WTC11 (cell line): ENCODE measurements at regions not wholly inside any gene's neighbourhood (a gene's known extent, or its start where the extent isn't known, plus 50 kb on each side); places are given as distances from the start of the nearest gene placed in this dataset.

Experiments
- NR2C2 ChIP-seq: sonication (generic); formaldehyde crosslinking; IDR thresholded peaks from 2 replicates; pipeline ENCODE4 v1.8.0; 2022; ENCODE audit warnings: mild to moderate bottlenecking, missing genetic modification reagents
- TEAD4 ChIP-seq: sonication (generic); formaldehyde crosslinking; IDR thresholded peaks from 2 replicates; pipeline ENCODE4 v1.8.0; 2022; ENCODE audit warnings: mild to moderate bottlenecking, missing genetic modification reagents
- ZNF232 ChIP-seq: sonication (generic); formaldehyde crosslinking; IDR thresholded peaks from 2 replicates; pipeline ENCODE4 v1.8.0; 2022; ENCODE audit warnings: mild to moderate bottlenecking, missing genetic modification reagents
- ZNF317 ChIP-seq: sonication (generic); formaldehyde crosslinking; IDR thresholded peaks from 2 replicates; pipeline ENCODE4 v1.8.1; 2023; ENCODE audit warnings: low read depth, mild to moderate bottlenecking, moderate library complexity, missing genetic modification reagents, borderline replicate concordance
- ZNF423 ChIP-seq: fragments of 250-450 bp; sonication (Bioruptor Pico); IDR thresholded peaks from 2 replicates; pipeline ENCODE4 v2.1.2; 2022; ENCODE audit warnings: mild to moderate bottlenecking, moderate library complexity
- TF ChIP-seq, protein P1 (sequence below): fragments of 200-600 bp; IDR thresholded peaks from 2 replicates; pipeline ENCODE4 v1.8.0; 2022; ENCODE audit warnings: antibody characterized with exemption
- TF ChIP-seq, protein P2 (sequence below): sonication (generic); formaldehyde crosslinking; IDR thresholded peaks from 2 replicates; pipeline ENCODE4 v1.8.0; 2022; ENCODE audit warnings: mild to moderate bottlenecking, missing genetic modification reagents
- TF ChIP-seq, protein P3 (sequence below): sonication (generic); formaldehyde crosslinking; IDR thresholded peaks from 2 replicates; pipeline ENCODE4 v1.8.1; 2023; ENCODE audit warnings: mild to moderate bottlenecking, missing genetic modification reagents, borderline replicate concordance
- TF ChIP-seq, protein P4 (sequence below): sonication (generic); formaldehyde crosslinking; IDR thresholded peaks from 2 replicates; pipeline ENCODE4 v1.8.1; 2023; ENCODE audit warnings: mild to moderate bottlenecking, missing genetic modification reagents, moderate library complexity

DNA sequence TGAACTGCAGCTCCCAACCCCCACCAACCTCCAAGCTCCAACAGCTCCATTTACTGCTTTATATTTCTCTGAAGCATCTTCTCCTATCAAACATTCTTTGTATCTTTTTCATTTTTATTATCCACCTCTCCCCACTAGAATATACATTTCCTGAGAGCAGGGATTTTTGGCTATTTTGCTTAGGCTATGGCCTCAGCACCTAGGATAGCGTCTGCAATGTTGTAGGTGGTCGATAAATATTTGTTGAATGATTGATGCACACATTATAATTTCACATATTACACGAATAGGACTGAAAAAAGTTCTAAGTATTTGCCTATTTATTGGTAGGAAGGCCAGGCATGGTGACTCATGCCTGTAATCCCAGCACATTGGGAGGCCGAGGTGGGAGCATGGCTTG is 658.7 kb upstream of the DIPK2B start:
- TF ChIP-seq ZNF317 (CRISPR knock-in tag) (no peak), NR2C2 (CRISPR knock-in tag) (no peak), ZNF423 (CRISPR knock-in tag) (no peak), ZNF232 (no peak), TEAD4 (CRISPR knock-in tag) (no peak)
- TF ChIP-seq, protein P1, sequence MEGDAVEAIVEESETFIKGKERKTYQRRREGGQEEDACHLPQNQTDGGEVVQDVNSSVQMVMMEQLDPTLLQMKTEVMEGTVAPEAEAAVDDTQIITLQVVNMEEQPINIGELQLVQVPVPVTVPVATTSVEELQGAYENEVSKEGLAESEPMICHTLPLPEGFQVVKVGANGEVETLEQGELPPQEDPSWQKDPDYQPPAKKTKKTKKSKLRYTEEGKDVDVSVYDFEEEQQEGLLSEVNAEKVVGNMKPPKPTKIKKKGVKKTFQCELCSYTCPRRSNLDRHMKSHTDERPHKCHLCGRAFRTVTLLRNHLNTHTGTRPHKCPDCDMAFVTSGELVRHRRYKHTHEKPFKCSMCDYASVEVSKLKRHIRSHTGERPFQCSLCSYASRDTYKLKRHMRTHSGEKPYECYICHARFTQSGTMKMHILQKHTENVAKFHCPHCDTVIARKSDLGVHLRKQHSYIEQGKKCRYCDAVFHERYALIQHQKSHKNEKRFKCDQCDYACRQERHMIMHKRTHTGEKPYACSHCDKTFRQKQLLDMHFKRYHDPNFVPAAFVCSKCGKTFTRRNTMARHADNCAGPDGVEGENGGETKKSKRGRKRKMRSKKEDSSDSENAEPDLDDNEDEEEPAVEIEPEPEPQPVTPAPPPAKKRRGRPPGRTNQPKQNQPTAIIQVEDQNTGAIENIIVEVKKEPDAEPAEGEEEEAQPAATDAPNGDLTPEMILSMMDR = no peak
- TF ChIP-seq, protein P2, sequence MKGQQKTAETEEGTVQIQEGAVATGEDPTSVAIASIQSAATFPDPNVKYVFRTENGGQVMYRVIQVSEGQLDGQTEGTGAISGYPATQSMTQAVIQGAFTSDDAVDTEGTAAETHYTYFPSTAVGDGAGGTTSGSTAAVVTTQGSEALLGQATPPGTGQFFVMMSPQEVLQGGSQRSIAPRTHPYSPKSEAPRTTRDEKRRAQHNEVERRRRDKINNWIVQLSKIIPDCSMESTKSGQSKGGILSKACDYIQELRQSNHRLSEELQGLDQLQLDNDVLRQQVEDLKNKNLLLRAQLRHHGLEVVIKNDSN (CRISPR knock-in tag) = no peak
- TF ChIP-seq, protein P3, sequence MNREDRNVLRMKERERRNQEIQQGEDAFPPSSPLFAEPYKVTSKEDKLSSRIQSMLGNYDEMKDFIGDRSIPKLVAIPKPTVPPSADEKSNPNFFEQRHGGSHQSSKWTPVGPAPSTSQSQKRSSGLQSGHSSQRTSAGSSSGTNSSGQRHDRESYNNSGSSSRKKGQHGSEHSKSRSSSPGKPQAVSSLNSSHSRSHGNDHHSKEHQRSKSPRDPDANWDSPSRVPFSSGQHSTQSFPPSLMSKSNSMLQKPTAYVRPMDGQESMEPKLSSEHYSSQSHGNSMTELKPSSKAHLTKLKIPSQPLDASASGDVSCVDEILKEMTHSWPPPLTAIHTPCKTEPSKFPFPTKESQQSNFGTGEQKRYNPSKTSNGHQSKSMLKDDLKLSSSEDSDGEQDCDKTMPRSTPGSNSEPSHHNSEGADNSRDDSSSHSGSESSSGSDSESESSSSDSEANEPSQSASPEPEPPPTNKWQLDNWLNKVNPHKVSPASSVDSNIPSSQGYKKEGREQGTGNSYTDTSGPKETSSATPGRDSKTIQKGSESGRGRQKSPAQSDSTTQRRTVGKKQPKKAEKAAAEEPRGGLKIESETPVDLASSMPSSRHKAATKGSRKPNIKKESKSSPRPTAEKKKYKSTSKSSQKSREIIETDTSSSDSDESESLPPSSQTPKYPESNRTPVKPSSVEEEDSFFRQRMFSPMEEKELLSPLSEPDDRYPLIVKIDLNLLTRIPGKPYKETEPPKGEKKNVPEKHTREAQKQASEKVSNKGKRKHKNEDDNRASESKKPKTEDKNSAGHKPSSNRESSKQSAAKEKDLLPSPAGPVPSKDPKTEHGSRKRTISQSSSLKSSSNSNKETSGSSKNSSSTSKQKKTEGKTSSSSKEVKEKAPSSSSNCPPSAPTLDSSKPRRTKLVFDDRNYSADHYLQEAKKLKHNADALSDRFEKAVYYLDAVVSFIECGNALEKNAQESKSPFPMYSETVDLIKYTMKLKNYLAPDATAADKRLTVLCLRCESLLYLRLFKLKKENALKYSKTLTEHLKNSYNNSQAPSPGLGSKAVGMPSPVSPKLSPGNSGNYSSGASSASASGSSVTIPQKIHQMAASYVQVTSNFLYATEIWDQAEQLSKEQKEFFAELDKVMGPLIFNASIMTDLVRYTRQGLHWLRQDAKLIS (CRISPR knock-in tag) = no peak
- TF ChIP-seq, protein P4, sequence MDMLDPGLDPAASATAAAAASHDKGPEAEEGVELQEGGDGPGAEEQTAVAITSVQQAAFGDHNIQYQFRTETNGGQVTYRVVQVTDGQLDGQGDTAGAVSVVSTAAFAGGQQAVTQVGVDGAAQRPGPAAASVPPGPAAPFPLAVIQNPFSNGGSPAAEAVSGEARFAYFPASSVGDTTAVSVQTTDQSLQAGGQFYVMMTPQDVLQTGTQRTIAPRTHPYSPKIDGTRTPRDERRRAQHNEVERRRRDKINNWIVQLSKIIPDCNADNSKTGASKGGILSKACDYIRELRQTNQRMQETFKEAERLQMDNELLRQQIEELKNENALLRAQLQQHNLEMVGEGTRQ = no peak
